Pancreas (tissue), 10 donors: ENCODE measurements at regions not wholly inside any gene's neighbourhood (a gene's known extent, or its start where the extent isn't known, plus 50 kb on each side); places are given as distances from the start of the nearest gene placed in this dataset.

Experiments used
- ATAC-seq, 4 donors: fragments of 200-7000 bp; cut with Tn5 transposase; one replicate each; pipeline versions ENCODE4 v1.8.0 to v1.9.1; 2020; ENCODE audit warnings: mild to moderate bottlenecking in 4 of 4, moderate library complexity in 4 of 4
- DNase-seq, 6 donors: peaks; one replicate each; pipeline ENCODE4 v3.0.0-alpha.2; 2020
- FAIRE-seq: peaks from 2 replicates; lab custom pipeline; 2012; peaks lifted over from hg19 to GRCh38; lab: Jason Lieb, UNC
- H3K27ac ChIP-seq, 4 donors: fragments of 200-600 bp; sonication (generic); 1 replicate in 3 of 4; 2 replicates in 1 of 4; pipeline versions ENCODE4 v1.5.0 to v1.8.0; 2020
- H3K27me3 ChIP-seq, 4 donors: fragments of 200-600 bp; one replicate each; pipeline ENCODE4 v1.8.0; 2021
- H3K36me3 ChIP-seq, 3 donors: fragments of 200-600 bp; sonication (generic) in 1 of 3; one replicate each; pipeline versions ENCODE4 v1.5.0 to v1.8.0; 2020 to 2021
- H3K4me1 ChIP-seq, 3 donors: fragments of 200-600 bp; one replicate each; pipeline ENCODE4 v1.8.0; 2021
- H3K4me3 ChIP-seq, 4 donors: fragments of 200-600 bp; sonication (generic) in 2 of 4; one replicate each; pipeline versions ENCODE4 v1.5.0 to v1.8.0; 2020 to 2021
- H3K9me3 ChIP-seq, 4 donors: fragments of 200-600 bp; one replicate each; pipeline ENCODE4 v1.8.0; 2021
- WGBS, 2 donors: extraction: QIAGEN DNeasy Blood & Tissue Kit; methylation state at CpG; one replicate each; pipeline ENCODE4 v1.1.7; 2013; 5-methylcytosine and 5-hydroxymethylcytosine counted together
- intact Hi-C, 3 donors: fragments of 100-400 bp; cut with DNase I; formaldehyde crosslinking; loops; one replicate each; pipeline versions ENCODE4 v1.11.1 to v1.14.2; 2022
- TF ChIP-seq, protein P1 (sequence below), 4 donors: fragments of 200-600 bp; sonication (generic) in 3 of 4; IDR thresholded peaks; one replicate each; pipeline versions ENCODE4 v1.5.0 to v1.8.0; 2021; ENCODE audit warnings: antibody characterized with exemption in 4 of 4
- donor health status: healthy with polysubstance abuse.
- donor health status: DM: no; HTN: no; CAD: no; lungs with moderate emphysema.
- donor health status: DM: no; HTN: no; CAD: no.
- donor health status: control.
- donor health status: control.
- donor health status: Bipolar disorder and iron deficiency.
- donor health status: DM: yes; HTN: yes; CAD: no.
- donor health status: DM: no; HTN: no; CAD: no.
- donor health status: DM: no; HTN: no; CAD: no.
- donor health status: DM: yes; HTN: yes; CAD: no.

DNA sequence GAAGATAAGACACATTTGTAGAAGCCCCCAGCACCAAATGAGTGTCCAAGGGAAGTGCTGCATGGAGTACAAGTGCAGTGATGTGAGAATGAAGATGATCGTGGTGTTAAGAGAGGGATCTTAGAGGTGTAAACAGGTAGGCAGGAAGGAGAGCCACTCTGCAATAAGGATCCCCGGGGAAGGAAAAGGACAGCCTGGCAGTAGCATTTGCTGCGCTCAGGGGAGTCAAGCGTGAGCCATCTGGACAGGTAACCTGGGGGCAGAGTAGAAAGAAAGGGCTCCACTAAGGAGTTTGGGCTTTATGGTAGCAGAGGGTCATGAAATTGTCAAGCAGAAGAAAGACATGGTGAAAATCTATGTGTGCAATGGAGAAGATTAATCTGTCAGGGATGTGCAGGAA, 587.2 kb downstream of the BUD13 start:
- WGBS, 2 donors: 74 to 83% methylated on average over 4 of the region's 4 CpGs
- TF ChIP-seq, protein P1, sequence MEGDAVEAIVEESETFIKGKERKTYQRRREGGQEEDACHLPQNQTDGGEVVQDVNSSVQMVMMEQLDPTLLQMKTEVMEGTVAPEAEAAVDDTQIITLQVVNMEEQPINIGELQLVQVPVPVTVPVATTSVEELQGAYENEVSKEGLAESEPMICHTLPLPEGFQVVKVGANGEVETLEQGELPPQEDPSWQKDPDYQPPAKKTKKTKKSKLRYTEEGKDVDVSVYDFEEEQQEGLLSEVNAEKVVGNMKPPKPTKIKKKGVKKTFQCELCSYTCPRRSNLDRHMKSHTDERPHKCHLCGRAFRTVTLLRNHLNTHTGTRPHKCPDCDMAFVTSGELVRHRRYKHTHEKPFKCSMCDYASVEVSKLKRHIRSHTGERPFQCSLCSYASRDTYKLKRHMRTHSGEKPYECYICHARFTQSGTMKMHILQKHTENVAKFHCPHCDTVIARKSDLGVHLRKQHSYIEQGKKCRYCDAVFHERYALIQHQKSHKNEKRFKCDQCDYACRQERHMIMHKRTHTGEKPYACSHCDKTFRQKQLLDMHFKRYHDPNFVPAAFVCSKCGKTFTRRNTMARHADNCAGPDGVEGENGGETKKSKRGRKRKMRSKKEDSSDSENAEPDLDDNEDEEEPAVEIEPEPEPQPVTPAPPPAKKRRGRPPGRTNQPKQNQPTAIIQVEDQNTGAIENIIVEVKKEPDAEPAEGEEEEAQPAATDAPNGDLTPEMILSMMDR (IDR thresholded peaks at IDR 0.05): no peak
- FAIRE-seq: no peak
- Histone ChIP-seq H3K4me1 (no peaks in the 10 kb centered on the region), H3K4me3 (no peak overlapping the region), H3K9me3 (no peaks in the 10 kb centered on the region), H3K27me3 (no peaks in the 10 kb centered on the region), H3K27ac (no peak overlapping the region), H3K36me3 (no peaks in the 10 kb centered on the region)
- intact Hi-C loops: no loop called here
- DNase-seq: no peak
- ATAC-seq: no peak

DNA sequence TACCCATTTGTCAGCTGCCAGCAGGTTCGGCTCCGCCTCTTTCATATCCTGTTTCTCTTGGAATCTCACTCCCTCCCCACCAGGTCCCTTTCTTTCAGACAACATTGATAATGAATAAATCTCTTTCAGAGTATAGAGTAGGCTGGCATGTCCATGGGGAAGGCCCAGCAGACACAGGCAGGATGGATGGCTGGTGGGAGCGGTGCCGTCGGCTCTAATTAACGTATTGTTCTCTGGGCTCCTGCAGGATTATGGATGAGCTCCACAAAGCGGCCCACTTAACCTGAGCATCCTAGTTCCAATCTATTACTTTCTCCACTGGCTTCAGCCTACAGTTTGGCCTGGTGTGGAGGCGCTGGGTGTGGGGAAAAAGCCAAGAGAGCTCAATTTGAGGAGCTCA, 588.0 kb downstream of the BUD13 start:
- no peak for DNase-seq

DNA sequence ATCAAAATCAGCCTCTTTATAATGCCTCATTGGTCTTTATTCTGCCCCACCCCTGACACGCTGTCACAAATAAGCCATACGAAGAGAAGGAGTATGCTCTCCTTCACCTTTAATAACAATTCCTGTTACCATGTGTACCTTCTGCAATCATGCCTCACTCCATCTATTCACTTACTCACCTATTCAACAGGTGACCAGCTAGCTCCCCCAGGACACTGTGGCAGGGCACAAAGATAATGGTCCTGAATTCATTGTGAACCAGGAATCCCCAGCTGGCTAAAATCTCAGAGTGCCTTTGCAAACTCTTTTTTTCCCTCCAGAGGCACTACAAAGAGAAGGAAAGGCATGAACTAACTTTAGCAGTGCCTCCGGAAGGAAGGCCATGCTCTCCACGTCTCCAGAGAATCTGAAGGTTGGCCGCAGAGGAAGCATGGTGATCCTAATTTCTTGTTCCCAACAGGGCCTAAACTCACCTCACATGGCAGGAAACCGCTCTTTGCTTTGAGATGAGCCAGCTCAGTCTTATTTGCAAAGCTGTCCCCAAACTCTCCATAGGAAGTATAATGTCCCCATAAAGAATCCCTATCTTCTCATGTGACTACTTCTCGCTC, 590.3 kb downstream of the BUD13 start:
- no peaks in the 10 kb centered on the region for H3K27me3 ChIP-seq
- H3K9me3 ChIP-seq: no peaks in the 10 kb centered on the region
- WGBS, 2 donors: 91 to 92% methylated on average over 7 of the region's 7 CpGs
- intact Hi-C loops: no loop called here
- DNase-seq: no peak
- no peaks in the 10 kb centered on the region for H3K4me1 ChIP-seq
- TF ChIP-seq, protein P1 (IDR thresholded peaks at IDR 0.05): no peak
- no peak overlapping the region for H3K27ac ChIP-seq
- no peak overlapping the region for H3K4me3 ChIP-seq
- no peaks in the 10 kb centered on the region for H3K36me3 ChIP-seq
- no peak for ATAC-seq
- no peak for FAIRE-seq

More for the DNA sequence above, 588.0 kb downstream of the BUD13 start:
- 79 to 81% methylated on average over 8 of the region's 8 CpGs for WGBS, 2 donors
- Histone ChIP-seq H3K36me3 (no peaks in the 10 kb centered on the region), H3K4me1 (no peaks in the 10 kb centered on the region), H3K9me3 (no peaks in the 10 kb centered on the region), H3K4me3 (no peak overlapping the region), H3K27ac (no peak overlapping the region), H3K27me3 (no peaks in the 10 kb centered on the region)
- TF ChIP-seq, protein P1 (IDR thresholded peaks at IDR 0.05): no peak
- FAIRE-seq (no peak), ATAC-seq (no peak)
- intact Hi-C loops: no loop called here

DNA sequence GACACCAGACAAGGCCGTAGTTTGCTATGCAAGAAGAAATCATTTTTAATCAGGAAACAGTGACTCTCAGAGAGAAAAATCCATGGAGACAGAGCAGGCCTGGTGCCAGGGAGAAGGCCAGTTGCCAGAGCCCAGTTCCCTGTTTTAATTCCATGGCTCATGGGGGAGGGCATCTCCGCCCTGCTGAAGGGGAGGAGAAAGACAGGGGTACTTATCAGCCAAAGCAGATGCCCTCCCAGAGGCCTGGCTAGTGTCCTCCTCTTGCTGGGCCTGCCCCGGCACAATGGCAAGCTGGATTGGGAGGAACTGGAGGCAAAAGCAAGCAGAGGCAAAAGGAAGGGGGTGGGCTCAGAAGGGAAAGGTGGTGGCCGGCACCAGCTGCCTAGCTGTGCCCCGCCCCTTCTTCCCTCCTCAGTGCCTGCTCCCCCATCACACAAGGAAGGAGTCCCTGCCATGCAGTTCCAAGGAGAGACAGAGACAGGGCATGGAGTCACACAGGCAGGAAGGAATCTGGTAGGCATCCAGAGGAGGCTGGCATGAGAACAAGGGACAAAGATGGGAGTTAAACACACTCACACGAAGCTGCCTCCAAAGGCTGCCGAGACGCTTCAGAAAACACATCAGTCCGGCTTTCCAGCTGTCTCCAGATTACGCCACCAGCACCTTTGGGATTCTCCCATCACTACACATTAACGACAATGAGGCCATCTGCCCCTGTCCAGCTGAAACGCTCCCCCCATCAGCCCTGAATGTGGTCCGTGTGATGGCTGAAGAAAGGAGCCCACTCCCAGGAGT, 591.8 kb downstream of the BUD13 start:
- TF ChIP-seq, protein P1 (IDR thresholded peaks at IDR 0.05): no peak
- ATAC-seq (no peak), DNase-seq (no peak), FAIRE-seq (no peak)
- H3K4me1 ChIP-seq: no peaks in the 10 kb centered on the region
- H3K9me3 ChIP-seq: no peaks in the 10 kb centered on the region
- no peaks in the 10 kb centered on the region for H3K27me3 ChIP-seq
- H3K27ac ChIP-seq: no peak overlapping the region
- H3K4me3 ChIP-seq: no peak overlapping the region
- intact Hi-C loops: no loop called here
- WGBS, 2 donors: 57 to 67% methylated on average over 13 of the region's 13 CpGs
- H3K36me3 ChIP-seq: no peaks in the 10 kb centered on the region

DNA sequence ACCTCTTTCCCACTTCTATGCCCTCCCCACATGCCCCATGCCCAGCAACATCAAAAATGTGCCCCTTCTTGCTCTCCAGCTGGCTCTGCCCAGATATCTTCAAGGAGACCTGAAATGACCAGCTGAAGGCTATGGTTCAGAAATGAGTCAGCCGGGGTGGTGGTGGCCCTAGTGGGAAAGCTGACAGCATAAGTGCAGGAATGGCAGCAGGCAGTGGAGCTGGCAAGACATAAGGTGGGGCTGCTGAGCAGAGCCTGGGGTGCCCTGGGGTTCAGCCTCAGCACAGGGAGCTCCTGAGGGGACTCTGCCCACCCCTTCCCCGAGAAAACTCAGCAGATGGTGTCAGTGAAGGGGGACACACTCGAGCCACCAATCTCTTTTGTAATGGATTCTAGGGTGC, 593.4 kb downstream of the BUD13 start:
- no peak for DNase-seq
- 49 to 63% methylated on average over 3 of the region's 3 CpGs for WGBS, 2 donors
- TF ChIP-seq, protein P1 (IDR thresholded peaks at IDR 0.05): no peak
- H3K9me3 ChIP-seq: no peaks in the 10 kb centered on the region
- no peak for ATAC-seq
- H3K4me1 ChIP-seq: no peaks in the 10 kb centered on the region
- no peak for FAIRE-seq
- H3K27me3 ChIP-seq: no peaks in the 10 kb centered on the region
- no peak overlapping the region for H3K27ac ChIP-seq
- no peak overlapping the region for H3K4me3 ChIP-seq
- H3K36me3 ChIP-seq: no peaks in the 10 kb centered on the region
- intact Hi-C loops: no loop called here
